GM13977 (cell line): ENCODE measurements at regions not wholly inside any gene's neighbourhood (a gene's known extent, or its start where the extent isn't known, plus 50 kb on each side); places are given as distances from the start of the nearest gene placed in this dataset.

Experiments used
- DNase-seq: peaks from one replicate; pipeline ENCODE4 v3.0.0; 2012; ENCODE audit warnings: low spot score
- CTCF ChIP-seq: IDR thresholded peaks from 2 replicates; pipeline ENCODE4 v1.5.1; 2012; ENCODE audit warnings: mild to moderate bottlenecking, control low read depth; ENCODE audit not compliant: insufficient read depth; ENCODE audit errors: extremely low read depth, missing control alignments
- in situ Hi-C: fragments of 300-500 bp; cut with MboI; formaldehyde crosslinking; loops from one replicate; pipeline ENCODE4 v1.12.0; 2022; ENCODE audit warnings: low sequenced_read_pairs, low pct_unique_long_range_greater_than_20kb, mixed read lengths, inconsistent platforms; ENCODE audit not compliant: unreplicated experiment

GRCh38 chr2:172373076-172373475 is 54.3 kb upstream of the ITGA6 start:
- no peak for DNase-seq
- in situ Hi-C loops: no loop called here
- TF ChIP-seq CTCF: no peak

- no peak for TF ChIP-seq CTCF
- in situ Hi-C loops: no loop called here
- DNase-seq: no peak
These were observed 53.6 kb upstream of the ITGA6 start for GRCh38 chr2:172373766-172374165.

GRCh38 chr2:172374318-172375240 is 52.8 kb upstream of the ITGA6 start:
- TF ChIP-seq CTCF: no peak

GRCh38 chr2:172375251-172375650 is 52.1 kb upstream of the ITGA6 start:
- no peak for TF ChIP-seq CTCF
- in situ Hi-C loops: no loop called here
- no peak for DNase-seq

More at GRCh38 chr2:172374318-172375240, 52.8 kb upstream of the ITGA6 start:
- in situ Hi-C loops: no loop called here
- DNase-seq: no peak

- DNase-seq: no peak
- in situ Hi-C loops: no loop called here
- no peak for TF ChIP-seq CTCF
These were observed 51.4 kb upstream of the ITGA6 start for GRCh38 chr2:172376016-172376415.

- in situ Hi-C loops: no loop called here
- TF ChIP-seq CTCF: no peak
These were observed 50.8 kb upstream of the ITGA6 start for GRCh38 chr2:172376505-172377125.

More at GRCh38 chr2:172376505-172377125, 50.8 kb upstream of the ITGA6 start:
- no peak for DNase-seq
